Vagina (tissue), 2 donors: ENCODE measurements at regions not wholly inside any gene's neighbourhood (a gene's known extent, or its start where the extent isn't known, plus 50 kb on each side); places are given as distances from the start of the nearest gene placed in this dataset.

Source experiments
- POLR2A ChIP-seq, 2 donors: fragments of 450-650 bp; IDR thresholded peaks; one replicate each; pipeline ENCODE4 v1.6.1; 2017; ENCODE audit warnings: antibody characterized with exemption in 2 of 2, mild to moderate bottlenecking in 2 of 2, moderate library complexity in 2 of 2
- POLR2AphosphoS5 ChIP-seq, 2 donors: sonication (generic); formaldehyde crosslinking; IDR thresholded peaks; one replicate each; pipeline ENCODE4 v1.9.0; 2017; ENCODE audit warnings: antibody characterized with exemption in 2 of 2, mild to moderate bottlenecking in 2 of 2, low read depth in 1 of 2; ENCODE audit not compliant: insufficient read depth in 1 of 2

GRCh38 chr2:66050392-66050791, 384.5 kb upstream of the MEIS1 start:
- TF ChIP-seq POLR2AphosphoS5 (IDR thresholded peaks at IDR 0.05; ENCODE audit: insufficient read depth in 1 of 2, low read depth in 1 of 2) (no peak), POLR2A (IDR thresholded peaks at IDR 0.05) (no peak)
